ENCODE measurements at regions not wholly inside any gene's neighbourhood (a gene's known extent, or its start where the extent isn't known, plus 50 kb on each side); places are given as distances from the start of the nearest gene placed in this dataset.

DNA sequence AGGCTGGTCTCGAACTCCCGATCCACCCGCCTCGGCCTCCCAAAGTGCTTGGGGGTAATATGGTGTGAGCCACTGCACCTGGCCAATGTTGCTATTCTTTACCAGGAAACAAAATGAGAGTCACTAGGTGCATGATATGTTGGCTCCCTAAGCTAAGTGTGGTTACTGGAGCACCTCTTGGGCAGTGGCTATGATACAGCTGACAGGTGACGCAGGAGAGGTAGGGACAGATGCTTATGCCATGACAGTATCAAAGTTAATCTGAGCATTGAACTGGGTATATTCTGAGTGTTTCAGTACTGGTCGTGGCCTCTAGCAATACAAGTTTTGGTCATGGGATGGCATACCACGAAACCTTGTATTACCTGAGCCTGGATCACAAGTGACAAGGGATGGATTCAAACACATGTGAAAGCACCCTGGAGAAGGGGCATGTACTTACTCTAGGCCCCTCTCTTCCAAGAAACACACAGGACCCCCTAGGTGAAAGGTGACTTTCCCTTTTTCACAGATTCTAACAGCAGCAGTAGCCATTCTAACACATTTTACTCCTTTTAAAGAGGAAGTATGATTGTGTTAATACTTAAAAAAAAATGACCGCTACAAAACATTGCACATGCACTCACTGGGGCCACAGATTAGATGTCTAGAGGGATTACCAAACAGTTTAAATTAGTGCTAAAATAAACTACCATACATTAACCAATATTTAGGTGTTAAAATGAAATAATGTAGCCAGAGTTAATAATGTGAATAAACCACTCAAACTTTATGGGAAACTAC lies 467.3 kb downstream of the SHQ1 start:
- Histone ChIP-seq H3K4me2 (ENCODE audit: insufficient read depth, low read length) (no peak overlapping the region), H4K20me1 (replicated peaks; ENCODE audit: control insufficient read depth, extremely low read depth, insufficient read depth, low read length) (peaks cover 8% of the 10 kb centered on the region)
- BruUV-seq (replicated peaks), result no TSS peak

More for the DNA sequence above, 467.3 kb downstream of the SHQ1 start:
- Histone ChIP-seq H2AFZ (ENCODE audit: low read depth, low read length) (no peak overlapping the region), H3K9me3 (replicated peaks; ENCODE audit: control insufficient read depth, insufficient read depth, low read length) (no peaks in the 10 kb centered on the region), H3K9me1 (replicated peaks; ENCODE audit: control insufficient read depth, extremely low read depth, insufficient read depth, low read length) (no peaks in the 10 kb centered on the region), H3K4me1 (ENCODE audit: control insufficient read depth, extremely low read depth, insufficient read depth, low read length) (peaks cover 11% of the 10 kb centered on the region), H3K27me3 (ENCODE audit: control insufficient read depth in 2 of 2, insufficient read depth in 2 of 2, low read length in 2 of 2) (no peaks in the 10 kb centered on the region), H3K4me3 (replicated peaks in 1 of 3; ENCODE audit: insufficient read depth in 1 of 3, low read depth in 1 of 3, low read length in 3 of 3) (no peak overlapping the region), H3K79me2 (ENCODE audit: control insufficient read depth, insufficient read depth, low read length) (peaks cover 31% of the 10 kb centered on the region), H3K36me3 (ENCODE audit: control insufficient read depth in 2 of 2, extremely low read depth in 1 of 2, insufficient read depth in 2 of 2, low read length in 2 of 2) (peaks cover 3 to 6% of the 10 kb centered on the region in 2 experiments), H3K9ac (replicated peaks; ENCODE audit: extremely low read depth, insufficient read depth, low read length) (no peak overlapping the region), H3K27ac (ENCODE audit: insufficient read depth, low read depth, low read length) (no peak overlapping the region)
- no peak for DNase-seq (ENCODE audit: low read depth, low spot score)
- intact Hi-C loops (cut with micrococcal nuclease) (no loop called here), dilution Hi-C loops (cut with MboI; ENCODE audit: extremely low pct_ligation_motif_present, low sequenced_read_pairs) (no loop called here)
- CTCF ChIA-PET, result interaction anchor here (1.1 to 1.4 kb wide), 2 partner anchors 15 to 55 kb away, joined by 3 read pairs; no protein-coding TSS in a partner anchor
- no peak for FAIRE-seq
- TF ChIP-seq FOS (IDR thresholded peaks at IDR 0.05; ENCODE audit: borderline replicate concordance, insufficient read depth, low read length), result no peak
- no peak for TF ChIP-seq POLR2A (IDR thresholded peaks at IDR 0.05; ENCODE audit: low read depth, low read length)
- no peak for TF ChIP-seq POLR2AphosphoS5 (IDR thresholded peaks at IDR 0.05; ENCODE audit: insufficient read depth, low read depth, low read length)
- no peak for TF ChIP-seq JUN (IDR thresholded peaks at IDR 0.05; ENCODE audit: borderline replicate concordance, insufficient read depth, insufficient read length, low read depth)
- TF ChIP-seq, protein P1, sequence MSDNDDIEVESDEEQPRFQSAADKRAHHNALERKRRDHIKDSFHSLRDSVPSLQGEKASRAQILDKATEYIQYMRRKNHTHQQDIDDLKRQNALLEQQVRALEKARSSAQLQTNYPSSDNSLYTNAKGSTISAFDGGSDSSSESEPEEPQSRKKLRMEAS (IDR thresholded peaks at IDR 0.05; ENCODE audit: insufficient read depth, insufficient read length), result no peak
- TF ChIP-seq, protein P2, sequence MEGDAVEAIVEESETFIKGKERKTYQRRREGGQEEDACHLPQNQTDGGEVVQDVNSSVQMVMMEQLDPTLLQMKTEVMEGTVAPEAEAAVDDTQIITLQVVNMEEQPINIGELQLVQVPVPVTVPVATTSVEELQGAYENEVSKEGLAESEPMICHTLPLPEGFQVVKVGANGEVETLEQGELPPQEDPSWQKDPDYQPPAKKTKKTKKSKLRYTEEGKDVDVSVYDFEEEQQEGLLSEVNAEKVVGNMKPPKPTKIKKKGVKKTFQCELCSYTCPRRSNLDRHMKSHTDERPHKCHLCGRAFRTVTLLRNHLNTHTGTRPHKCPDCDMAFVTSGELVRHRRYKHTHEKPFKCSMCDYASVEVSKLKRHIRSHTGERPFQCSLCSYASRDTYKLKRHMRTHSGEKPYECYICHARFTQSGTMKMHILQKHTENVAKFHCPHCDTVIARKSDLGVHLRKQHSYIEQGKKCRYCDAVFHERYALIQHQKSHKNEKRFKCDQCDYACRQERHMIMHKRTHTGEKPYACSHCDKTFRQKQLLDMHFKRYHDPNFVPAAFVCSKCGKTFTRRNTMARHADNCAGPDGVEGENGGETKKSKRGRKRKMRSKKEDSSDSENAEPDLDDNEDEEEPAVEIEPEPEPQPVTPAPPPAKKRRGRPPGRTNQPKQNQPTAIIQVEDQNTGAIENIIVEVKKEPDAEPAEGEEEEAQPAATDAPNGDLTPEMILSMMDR (IDR thresholded peaks at IDR 0.05; ENCODE audit: extremely low read depth in 1 of 2, insufficient read depth in 1 of 2, low read depth in 1 of 2, low read length in 2 of 2), result no peak
- TF ChIP-seq GATA2 (IDR thresholded peaks at IDR 0.05; ENCODE audit: insufficient read depth, insufficient read length, low read depth, low read length), result no peak
- TF ChIP-seq MYC (IDR thresholded peaks at IDR 0.05; ENCODE audit: low read depth, low read length), result no peak
- no peak for TF ChIP-seq EZH2 (IDR thresholded peaks at IDR 0.05; ENCODE audit: borderline replicate concordance, low read depth, low read length, severe bottlenecking)
- POLR2A ChIA-PET, result no interaction called here

Measured in endothelial cell of umbilical vein (primary cell).